SH-SY5Y (cell line): ENCODE measurements at regions not wholly inside any gene's neighbourhood (a gene's known extent, or its start where the extent isn't known, plus 50 kb on each side); places are given as distances from the start of the nearest gene placed in this dataset.

ENCODE experiments used
- GATA2 ChIP-seq: IDR thresholded peaks from 2 replicates; pipeline ENCODE4 v1.6.1; 2011; ENCODE audit warnings: mild to moderate bottlenecking, low read depth, low read length
- GATA3 ChIP-seq: IDR thresholded peaks from 2 replicates; pipeline ENCODE4 v1.6.1; 2011; ENCODE audit warnings: low read depth, mild to moderate bottlenecking, low read length, moderate library complexity

DNA sequence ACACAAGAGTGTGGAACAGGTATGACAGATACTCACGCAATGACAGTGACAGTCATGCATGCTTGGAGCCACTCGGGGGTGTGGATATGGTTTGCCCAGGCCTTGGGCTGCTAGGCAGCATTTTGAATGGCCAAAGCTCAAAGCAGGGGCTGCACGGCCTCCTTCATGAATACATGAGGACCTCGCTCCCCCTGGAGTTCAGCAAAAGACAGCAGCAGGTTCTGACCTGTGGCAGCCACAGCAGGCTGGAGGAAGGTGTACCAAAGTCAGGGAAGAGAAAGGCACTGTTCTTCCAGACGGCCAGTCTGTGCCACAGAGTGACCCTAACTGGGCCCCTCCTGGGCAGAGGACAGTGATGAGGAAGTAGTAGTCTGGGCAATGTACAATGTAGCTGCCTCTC lies 88.2 kb upstream of the C2CD4B start:
- TF ChIP-seq GATA2 (no peak), GATA3 (no peak)
